CD4-positive, CD25-positive, alpha-beta regulatory T cell (primary cell): ENCODE measurements at regions not wholly inside any gene's neighbourhood (a gene's known extent, or its start where the extent isn't known, plus 50 kb on each side); places are given as distances from the start of the nearest gene placed in this dataset.

ENCODE experiments used
- ATAC-seq, 2 donors: fragments of 150-1000 bp; cut with Tn5 transposase; one replicate each; pipeline ENCODE4 v1.10.0; 2021; ENCODE audit warnings: low read depth in 2 of 2, moderate number of reproducible peaks in 2 of 2, moderate library complexity in 1 of 2
- DNase-seq, 3 donors: peaks; one replicate each; pipeline versions ENCODE4 v3.0.0 to v3.0.0-alpha.2; 2012 to 2022; ENCODE audit warnings: mixed read lengths in 1 of 3
- H3K27ac ChIP-seq: one replicate; pipeline ENCODE4 v1.7.0; 2013; ENCODE audit warnings: mild to moderate bottlenecking, low read length; ENCODE audit not compliant: insufficient read depth, poor library complexity, severe bottlenecking
- H3K27me3 ChIP-seq: one replicate; pipeline ENCODE4 v1.7.0; 2013; ENCODE audit warnings: low read length; ENCODE audit not compliant: control insufficient read depth, insufficient read depth
- H3K36me3 ChIP-seq: one replicate; pipeline ENCODE4 v1.7.0; 2013; ENCODE audit warnings: mild to moderate bottlenecking, low read length, moderate library complexity; ENCODE audit not compliant: control insufficient read depth, insufficient read depth
- H3K4me1 ChIP-seq: 2 replicates; pipeline ENCODE4 v1.7.0; 2013; ENCODE audit warnings: mild to moderate bottlenecking, low read length; ENCODE audit not compliant: insufficient read depth, control insufficient read depth, poor library complexity, severe bottlenecking
- H3K4me3 ChIP-seq: one replicate; pipeline ENCODE4 v1.7.0; 2013; ENCODE audit warnings: low read depth, mild to moderate bottlenecking, low read length, moderate library complexity
- H3K9me3 ChIP-seq, 2 experiments: 1 replicate in 1 of 2; 2 replicates in 1 of 2; pipeline ENCODE4 v1.7.0; 2013; ENCODE audit warnings: low read length in 2 of 2, mild to moderate bottlenecking in 1 of 2, moderate library complexity in 1 of 2; ENCODE audit not compliant: control insufficient read depth in 2 of 2
- H3K27ac Mint-ChIP-seq, 3 donors: one replicate each; pipeline ENCODE4 v1.8.0; 2020 to 2022; ENCODE audit warnings: mild to moderate bottlenecking in 3 of 3, mixed read lengths in 3 of 3, moderate library complexity in 2 of 3
- H3K27me3 Mint-ChIP-seq: one replicate; pipeline ENCODE4 v1.8.0; 2022; ENCODE audit warnings: mild to moderate bottlenecking, mixed read lengths
- H3K36me3 Mint-ChIP-seq: one replicate; pipeline ENCODE4 v1.8.0; 2020; ENCODE audit warnings: mixed read lengths
- H3K4me1 Mint-ChIP-seq, 4 donors: one replicate each; pipeline ENCODE4 v1.8.0; 2020 to 2022; ENCODE audit warnings: mixed read lengths in 4 of 4, mild to moderate bottlenecking in 1 of 4
- H3K4me3 Mint-ChIP-seq, 4 donors: one replicate each; pipeline ENCODE4 v1.8.0; 2020 to 2022; ENCODE audit warnings: mild to moderate bottlenecking in 4 of 4, mixed read lengths in 4 of 4, moderate library complexity in 3 of 4
- H3K9me3 Mint-ChIP-seq, 7 donors: one replicate each; pipeline ENCODE4 v1.8.0; 2020 to 2022; ENCODE audit warnings: mixed read lengths in 7 of 7, mild to moderate bottlenecking in 3 of 7, moderate library complexity in 2 of 7

DNA sequence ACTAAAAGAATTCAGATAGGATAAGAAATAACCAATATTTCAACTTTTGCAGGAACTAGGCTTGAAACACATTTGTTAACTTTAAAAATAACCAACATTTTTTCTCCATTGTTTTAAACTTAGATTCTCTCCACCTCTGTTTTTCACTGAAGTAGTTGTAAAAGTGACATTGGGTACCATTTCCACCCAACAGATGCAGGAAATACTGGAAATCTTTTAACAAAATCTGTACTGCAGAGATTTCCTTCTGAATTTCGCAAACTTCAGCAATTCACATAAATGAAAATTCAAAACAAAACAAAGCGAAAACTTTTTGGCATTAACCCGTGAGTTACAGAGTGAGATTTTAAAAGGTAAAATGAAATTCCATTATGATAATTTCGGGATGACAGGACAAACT is 731.7 kb downstream of the RFPL4B start:
- Histone ChIP-seq H3K36me3 (no peaks in the 10 kb centered on the region), H3K4me1 (no peaks in the 10 kb centered on the region), H3K4me3 (no peak overlapping the region), H3K9me3 (no peaks in the 10 kb centered on the region), H3K27ac (no peak overlapping the region), H3K27me3 (no peaks in the 10 kb centered on the region)
- no peaks in the 10 kb centered on the region for H3K36me3 Mint-ChIP-seq
- H3K9me3 Mint-ChIP-seq = peaks cover 0 to 8% (median 3%) of the 10 kb centered on the region in 7 donors
- no peak for ATAC-seq
- no peaks in the 10 kb centered on the region for H3K27me3 Mint-ChIP-seq
- DNase-seq = no peak
- no peaks in the 10 kb centered on the region for H3K4me1 Mint-ChIP-seq
- H3K4me3 Mint-ChIP-seq = no peak overlapping the region
- H3K27ac Mint-ChIP-seq = no peak overlapping the region

GRCh38 chr6:113082745-113083144 is 735.6 kb downstream of the RFPL4B start:
- no peaks in the 10 kb centered on the region for H3K4me1 Mint-ChIP-seq
- DNase-seq (no peak), ATAC-seq (no peak)
- no peaks in the 10 kb centered on the region for H3K27me3 Mint-ChIP-seq
- no peak overlapping the region for H3K27ac ChIP-seq
- no peak overlapping the region for H3K4me3 Mint-ChIP-seq
- no peaks in the 10 kb centered on the region for H3K4me1 ChIP-seq
- H3K4me3 ChIP-seq = no peak overlapping the region
- H3K9me3 ChIP-seq = no peaks in the 10 kb centered on the region
- H3K9me3 Mint-ChIP-seq = peaks cover 0 to 4% (median 3%) of the 10 kb centered on the region in 7 donors
- H3K36me3 ChIP-seq = no peaks in the 10 kb centered on the region
- H3K27me3 ChIP-seq = no peaks in the 10 kb centered on the region
- H3K27ac Mint-ChIP-seq = no peak overlapping the region
- no peaks in the 10 kb centered on the region for H3K36me3 Mint-ChIP-seq

- H3K4me3 Mint-ChIP-seq = no peak overlapping the region
- H3K36me3 Mint-ChIP-seq = no peaks in the 10 kb centered on the region
- H3K9me3 Mint-ChIP-seq = peaks cover 0 to 5% (median 0%) of the 10 kb centered on the region in 7 donors
- no peak overlapping the region for H3K4me3 ChIP-seq
- H3K27ac ChIP-seq = no peak overlapping the region
- no peaks in the 10 kb centered on the region for H3K36me3 ChIP-seq
- no peak overlapping the region for H3K27ac Mint-ChIP-seq
- no peaks in the 10 kb centered on the region for H3K4me1 ChIP-seq
- no peaks in the 10 kb centered on the region for H3K27me3 ChIP-seq
- DNase-seq = no peak
- no peaks in the 10 kb centered on the region for H3K4me1 Mint-ChIP-seq
- ATAC-seq = no peak
- no peaks in the 10 kb centered on the region for H3K27me3 Mint-ChIP-seq
- peaks cover 0 to 2% of the 10 kb centered on the region in 2 experiments for H3K9me3 ChIP-seq
Measured at GRCh38 chr6:113083947-113084346, 736.8 kb downstream of the RFPL4B start.

DNA sequence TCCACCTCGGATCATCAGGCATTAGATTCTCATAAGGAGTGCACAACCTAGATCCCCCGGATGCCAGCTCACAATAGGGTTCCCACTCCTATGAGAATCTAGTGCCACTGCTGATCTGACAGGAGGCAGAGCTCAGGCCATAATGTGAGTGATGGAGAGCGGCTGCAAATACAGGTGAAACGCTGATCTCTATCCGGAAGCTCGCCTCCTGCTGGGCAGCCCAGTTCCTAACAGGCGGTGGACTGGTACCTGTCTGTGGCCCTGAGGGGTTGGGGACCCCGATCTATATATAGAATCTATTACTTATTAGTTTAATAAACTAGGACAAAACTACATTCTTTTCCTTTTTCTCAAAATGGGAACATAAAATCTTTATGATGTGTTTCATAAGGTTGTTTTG is 741.9 kb downstream of the RFPL4B start:
- Mint-ChIP-seq H3K4me1 (no peaks in the 10 kb centered on the region), H3K27ac (no peak overlapping the region), H3K9me3 (peaks cover 0 to 7% (median 2%) of the 10 kb centered on the region in 7 donors), H3K27me3 (no peaks in the 10 kb centered on the region), H3K4me3 (no peak overlapping the region), H3K36me3 (no peaks in the 10 kb centered on the region)
- Histone ChIP-seq H3K27ac (no peak overlapping the region), H3K4me3 (no peak overlapping the region), H3K36me3 (no peaks in the 10 kb centered on the region), H3K4me1 (no peaks in the 10 kb centered on the region), H3K27me3 (no peaks in the 10 kb centered on the region), H3K9me3 (peaks cover 0 to 3% of the 10 kb centered on the region in 2 experiments)
- no peak for ATAC-seq
- no peak for DNase-seq

- H3K4me3 ChIP-seq = no peak overlapping the region
- peaks cover 0 to 3% of the 10 kb centered on the region in 2 experiments for H3K9me3 ChIP-seq
- no peak overlapping the region for H3K27ac ChIP-seq
- Mint-ChIP-seq H3K27me3 (no peaks in the 10 kb centered on the region), H3K9me3 (peaks cover 0 to 9% (median 2%) of the 10 kb centered on the region in 7 donors), H3K27ac (no peak overlapping the region), H3K4me1 (no peaks in the 10 kb centered on the region), H3K36me3 (no peaks in the 10 kb centered on the region), H3K4me3 (no peak overlapping the region)
- H3K36me3 ChIP-seq = no peaks in the 10 kb centered on the region
- DNase-seq = no peak
- H3K27me3 ChIP-seq = no peaks in the 10 kb centered on the region
- no peak for ATAC-seq
- H3K4me1 ChIP-seq = no peaks in the 10 kb centered on the region
Measured at GRCh38 chr6:113092795-113093194, 745.7 kb downstream of the RFPL4B start.

DNA sequence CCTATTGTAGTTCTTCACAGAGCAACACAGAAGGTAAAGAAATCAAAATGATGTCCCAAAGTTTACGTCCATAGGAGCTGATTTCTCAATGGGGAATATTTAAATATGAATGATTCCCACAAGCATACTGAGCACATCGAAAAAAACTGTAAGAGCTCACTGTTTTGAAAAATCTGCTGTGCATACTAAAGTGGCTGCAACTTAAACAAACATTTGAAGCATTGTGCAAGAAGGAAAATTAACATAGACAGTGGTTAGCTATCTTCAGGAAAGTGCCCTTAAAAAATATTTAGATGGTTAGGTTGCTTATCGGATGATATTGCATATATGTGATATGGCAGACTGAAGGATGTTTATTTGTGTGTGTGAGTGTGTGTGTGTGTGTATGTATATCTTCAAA is 747.6 kb downstream of the RFPL4B start:
- H3K4me3 Mint-ChIP-seq = no peak overlapping the region
- Histone ChIP-seq H3K4me1 (no peaks in the 10 kb centered on the region), H3K27ac (no peak overlapping the region), H3K9me3 (no peaks in the 10 kb centered on the region), H3K36me3 (no peaks in the 10 kb centered on the region), H3K4me3 (no peak overlapping the region), H3K27me3 (no peaks in the 10 kb centered on the region)
- no peak overlapping the region for H3K27ac Mint-ChIP-seq
- H3K27me3 Mint-ChIP-seq = no peaks in the 10 kb centered on the region
- no peaks in the 10 kb centered on the region for H3K4me1 Mint-ChIP-seq
- H3K9me3 Mint-ChIP-seq = peaks cover 0 to 9% (median 1%) of the 10 kb centered on the region in 7 donors
- no peak for DNase-seq
- ATAC-seq = no peak
- H3K36me3 Mint-ChIP-seq = no peaks in the 10 kb centered on the region

- Mint-ChIP-seq H3K27ac (no peak overlapping the region), H3K4me3 (no peak overlapping the region), H3K9me3 (peaks cover 0 to 9% (median 1%) of the 10 kb centered on the region in 7 donors), H3K36me3 (no peaks in the 10 kb centered on the region), H3K27me3 (no peaks in the 10 kb centered on the region), H3K4me1 (no peaks in the 10 kb centered on the region)
- no peak for DNase-seq
- no peak overlapping the region for H3K27ac ChIP-seq
- no peak overlapping the region for H3K4me3 ChIP-seq
- no peaks in the 10 kb centered on the region for H3K36me3 ChIP-seq
- H3K4me1 ChIP-seq = no peaks in the 10 kb centered on the region
- H3K9me3 ChIP-seq = no peaks in the 10 kb centered on the region
- ATAC-seq = no peak
- no peaks in the 10 kb centered on the region for H3K27me3 ChIP-seq
Measured at GRCh38 chr6:113095841-113096240, 748.7 kb downstream of the RFPL4B start.

GRCh38 chr6:113102761-113103160 is 754.4 kb upstream of the MARCKS start:
- Histone ChIP-seq H3K4me1 (no peaks in the 10 kb centered on the region), H3K36me3 (no peaks in the 10 kb centered on the region), H3K9me3 (peaks cover 0 to 2% of the 10 kb centered on the region in 2 experiments), H3K27me3 (no peaks in the 10 kb centered on the region), H3K4me3 (no peak overlapping the region), H3K27ac (no peak overlapping the region)
- Mint-ChIP-seq H3K36me3 (no peaks in the 10 kb centered on the region), H3K27ac (no peak overlapping the region), H3K4me3 (no peak overlapping the region), H3K4me1 (no peaks in the 10 kb centered on the region), H3K27me3 (no peaks in the 10 kb centered on the region), H3K9me3 (peaks cover 1 to 12% (median 4%) of the 10 kb centered on the region in 7 donors)
- DNase-seq (no peak), ATAC-seq (no peak)
